ENCODE measurements at regions not wholly inside any gene's neighbourhood (a gene's known extent, or its start where the extent isn't known, plus 50 kb on each side); places are given as distances from the start of the nearest gene placed in this dataset.
"Not testable (repeated sequence)": the region's sequence is repeated elsewhere in the genome, so short reads cannot be mapped to it uniquely, and the experiment has no call there.

GRCh38 chr7:150047329-150047728 lies 173.6 kb downstream of the ATP6V0E2 start:
- DNase-seq: not testable (repeated sequence)

- not testable (repeated sequence) for DNase-seq
Observed at GRCh38 chr7:150047772-150048171, 174.0 kb downstream of the ATP6V0E2 start.

GRCh38 chr7:150048244-150049011 lies 174.7 kb downstream of the ATP6V0E2 start:
- not testable (repeated sequence) for DNase-seq

- DNase-seq: not testable (repeated sequence)
Observed at GRCh38 chr7:150049012-150049655, 175.4 kb downstream of the ATP6V0E2 start.

GRCh38 chr7:150053396-150053795 lies 179.6 kb downstream of the ATP6V0E2 start:
- DNase-seq: not testable (repeated sequence)

- DNase-seq: not testable (repeated sequence)
Observed at GRCh38 chr7:150054242-150054641, 180.5 kb downstream of the ATP6V0E2 start.

- not testable (repeated sequence) for DNase-seq
Observed at GRCh38 chr7:150060259-150061221, 186.8 kb downstream of the ATP6V0E2 start.

- not testable (repeated sequence) for DNase-seq
Observed at GRCh38 chr7:150063195-150063594, 189.4 kb downstream of the ATP6V0E2 start.

GRCh38 chr7:150069555-150070313 lies 196.0 kb downstream of the ATP6V0E2 start:
- not testable (repeated sequence) for DNase-seq

GRCh38 chr7:150077543-150077942 lies 203.8 kb downstream of the ATP6V0E2 start:
- not testable (repeated sequence) for DNase-seq

GRCh38 chr7:150081865-150082264 lies 208.1 kb downstream of the ATP6V0E2 start:
- DNase-seq: not testable (repeated sequence)

- DNase-seq: not testable (repeated sequence)
Observed at GRCh38 chr7:150084724-150085123, 211.0 kb downstream of the ATP6V0E2 start.

GRCh38 chr7:150087478-150087877 lies 213.7 kb downstream of the ATP6V0E2 start:
- DNase-seq: not testable (repeated sequence)

GRCh38 chr7:150089139-150089538 lies 215.4 kb downstream of the ATP6V0E2 start:
- not testable (repeated sequence) for DNase-seq

GRCh38 chr7:150090776-150091175 lies 217.0 kb downstream of the ATP6V0E2 start:
- DNase-seq: not testable (repeated sequence)

- DNase-seq: not testable (repeated sequence)
Observed at GRCh38 chr7:150093897-150094296, 220.1 kb downstream of the ATP6V0E2 start.

- not testable (repeated sequence) for DNase-seq
Observed at GRCh38 chr7:150096213-150096994, 222.6 kb downstream of the ATP6V0E2 start.

- DNase-seq: not testable (repeated sequence)
Observed at GRCh38 chr7:150098592-150098991, 224.6 kb upstream of the LRRC61 start.

GRCh38 chr7:150101282-150101681 lies 221.9 kb upstream of the LRRC61 start:
- not testable (repeated sequence) for DNase-seq

GRCh38 chr7:150107283-150107682 lies 215.9 kb upstream of the LRRC61 start:
- DNase-seq: not testable (repeated sequence)

GRCh38 chr7:150110375-150110820 lies 212.8 kb upstream of the LRRC61 start:
- not testable (repeated sequence) for DNase-seq

All from SW 1271 (cell line).